ENCODE measurements at regions not wholly inside any gene's neighbourhood (a gene's known extent, or its start where the extent isn't known, plus 50 kb on each side); places are given as distances from the start of the nearest gene placed in this dataset.

DNA sequence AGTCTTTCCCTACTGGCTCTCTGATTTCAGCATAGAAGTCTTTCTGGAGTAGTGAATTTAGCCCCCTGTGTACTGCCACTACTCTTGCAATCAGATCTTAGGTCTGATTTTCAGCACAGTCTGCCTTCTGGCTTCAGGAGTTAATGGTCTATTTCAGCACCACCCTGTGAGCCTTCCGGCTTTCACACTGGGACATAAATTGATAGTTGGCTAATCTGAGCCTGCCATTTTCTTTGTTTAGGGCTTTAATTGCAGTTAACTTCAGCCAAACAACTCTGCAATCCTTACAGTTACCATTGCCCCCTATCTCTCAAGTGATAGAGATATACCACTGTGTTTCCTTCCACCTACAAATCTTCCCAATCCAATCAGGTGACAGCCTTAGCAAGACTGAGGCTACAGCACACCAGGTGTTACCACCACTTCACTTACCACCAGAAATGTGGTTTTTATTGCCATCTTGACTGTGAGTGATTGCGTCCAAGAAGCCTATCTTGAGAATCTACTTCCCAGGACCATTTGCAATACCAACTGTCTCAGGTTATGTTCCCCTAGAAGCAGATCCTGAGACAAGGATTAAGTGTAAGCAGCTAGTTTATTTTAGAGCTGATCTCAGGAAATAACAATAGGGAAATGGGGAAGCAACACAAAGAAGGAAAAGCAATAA is 51.9 kb upstream of the NEK6 start:
- Histone ChIP-seq H3K4me3 (no peak overlapping the region), H3K27ac (no peak overlapping the region)
- TF ChIP-seq, protein P1, sequence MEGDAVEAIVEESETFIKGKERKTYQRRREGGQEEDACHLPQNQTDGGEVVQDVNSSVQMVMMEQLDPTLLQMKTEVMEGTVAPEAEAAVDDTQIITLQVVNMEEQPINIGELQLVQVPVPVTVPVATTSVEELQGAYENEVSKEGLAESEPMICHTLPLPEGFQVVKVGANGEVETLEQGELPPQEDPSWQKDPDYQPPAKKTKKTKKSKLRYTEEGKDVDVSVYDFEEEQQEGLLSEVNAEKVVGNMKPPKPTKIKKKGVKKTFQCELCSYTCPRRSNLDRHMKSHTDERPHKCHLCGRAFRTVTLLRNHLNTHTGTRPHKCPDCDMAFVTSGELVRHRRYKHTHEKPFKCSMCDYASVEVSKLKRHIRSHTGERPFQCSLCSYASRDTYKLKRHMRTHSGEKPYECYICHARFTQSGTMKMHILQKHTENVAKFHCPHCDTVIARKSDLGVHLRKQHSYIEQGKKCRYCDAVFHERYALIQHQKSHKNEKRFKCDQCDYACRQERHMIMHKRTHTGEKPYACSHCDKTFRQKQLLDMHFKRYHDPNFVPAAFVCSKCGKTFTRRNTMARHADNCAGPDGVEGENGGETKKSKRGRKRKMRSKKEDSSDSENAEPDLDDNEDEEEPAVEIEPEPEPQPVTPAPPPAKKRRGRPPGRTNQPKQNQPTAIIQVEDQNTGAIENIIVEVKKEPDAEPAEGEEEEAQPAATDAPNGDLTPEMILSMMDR (IDR thresholded peaks at IDR 0.05): no peak
- DNase-seq (ENCODE audit: low spot score): no peak

DNA sequence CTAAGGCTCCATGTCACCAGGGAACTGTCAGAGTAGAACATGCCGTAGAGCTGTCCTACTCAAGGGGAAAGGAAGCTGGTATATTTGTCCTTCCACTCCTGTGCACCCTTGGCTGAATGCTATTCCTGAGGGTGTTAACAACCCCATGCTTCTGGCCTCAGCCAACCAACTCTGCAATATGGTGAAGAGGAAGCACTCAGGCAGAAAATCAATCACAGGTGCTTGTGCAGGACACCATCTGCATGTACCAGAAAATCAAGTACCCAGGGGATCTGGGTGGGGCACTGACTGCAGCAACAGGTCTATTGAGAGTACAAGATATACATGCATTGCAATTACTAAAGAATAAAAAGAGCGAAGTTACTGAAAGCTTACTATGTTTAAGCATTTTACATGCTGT is 51.4 kb upstream of the NEK6 start:
- TF ChIP-seq, protein P1 (IDR thresholded peaks at IDR 0.05): no peak
- Histone ChIP-seq H3K4me3 (no peak overlapping the region), H3K27ac (no peak overlapping the region)
- no peak for DNase-seq (ENCODE audit: low spot score)
